Type B pancreatic cell (in vitro differentiated cells): ENCODE measurements at regions not wholly inside any gene's neighbourhood (a gene's known extent, or its start where the extent isn't known, plus 50 kb on each side); places are given as distances from the start of the nearest gene placed in this dataset.

Source experiments
- DNase-seq: peaks from one replicate; pipeline ENCODE4 v3.0.0; 2021; ENCODE audit warnings: mixed read lengths; ENCODE audit not compliant: unreplicated experiment; ENCODE audit errors: extremely low spot score
- H3K27ac Mint-ChIP-seq: 2 replicates; pipeline ENCODE4 v1.8.0; 2021; ENCODE audit warnings: mild to moderate bottlenecking, mixed read lengths
- H3K27me3 Mint-ChIP-seq: 2 replicates; pipeline ENCODE4 v1.8.0; 2021; ENCODE audit warnings: mixed read lengths
- H3K36me3 Mint-ChIP-seq: 2 replicates; pipeline ENCODE4 v1.8.0; 2021; ENCODE audit warnings: mixed read lengths
- H3K4me1 Mint-ChIP-seq: one replicate; pipeline ENCODE4 v1.8.0; 2021; ENCODE audit warnings: mixed read lengths; ENCODE audit not compliant: unreplicated experiment
- H3K4me3 Mint-ChIP-seq: 2 replicates; pipeline ENCODE4 v1.8.0; 2021; ENCODE audit warnings: mild to moderate bottlenecking, mixed read lengths
- H3K9me3 Mint-ChIP-seq: 2 replicates; pipeline ENCODE4 v1.8.0; 2021; ENCODE audit warnings: mixed read lengths
- TF ChIP-seq, protein P1 (sequence below): fragments of 200-600 bp; sonication (generic); conservative IDR thresholded peaks from 2 replicates; pipeline ENCODE4 v1.5.0; 2021; ENCODE audit warnings: antibody characterized with exemption, mild to moderate bottlenecking

GRCh38 chr1:118334506-118334905, 149.5 kb upstream of the SPAG17 start:
- DNase-seq: no peak
- Mint-ChIP-seq H3K36me3 (no peaks in the 10 kb centered on the region), H3K27ac (no peak overlapping the region), H3K27me3 (peaks cover 3% of the 10 kb centered on the region), H3K4me1 (peaks cover 21% of the 10 kb centered on the region), H3K9me3 (no peaks in the 10 kb centered on the region), H3K4me3 (no peak overlapping the region)
- TF ChIP-seq, protein P1, sequence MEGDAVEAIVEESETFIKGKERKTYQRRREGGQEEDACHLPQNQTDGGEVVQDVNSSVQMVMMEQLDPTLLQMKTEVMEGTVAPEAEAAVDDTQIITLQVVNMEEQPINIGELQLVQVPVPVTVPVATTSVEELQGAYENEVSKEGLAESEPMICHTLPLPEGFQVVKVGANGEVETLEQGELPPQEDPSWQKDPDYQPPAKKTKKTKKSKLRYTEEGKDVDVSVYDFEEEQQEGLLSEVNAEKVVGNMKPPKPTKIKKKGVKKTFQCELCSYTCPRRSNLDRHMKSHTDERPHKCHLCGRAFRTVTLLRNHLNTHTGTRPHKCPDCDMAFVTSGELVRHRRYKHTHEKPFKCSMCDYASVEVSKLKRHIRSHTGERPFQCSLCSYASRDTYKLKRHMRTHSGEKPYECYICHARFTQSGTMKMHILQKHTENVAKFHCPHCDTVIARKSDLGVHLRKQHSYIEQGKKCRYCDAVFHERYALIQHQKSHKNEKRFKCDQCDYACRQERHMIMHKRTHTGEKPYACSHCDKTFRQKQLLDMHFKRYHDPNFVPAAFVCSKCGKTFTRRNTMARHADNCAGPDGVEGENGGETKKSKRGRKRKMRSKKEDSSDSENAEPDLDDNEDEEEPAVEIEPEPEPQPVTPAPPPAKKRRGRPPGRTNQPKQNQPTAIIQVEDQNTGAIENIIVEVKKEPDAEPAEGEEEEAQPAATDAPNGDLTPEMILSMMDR: no peak

DNA sequence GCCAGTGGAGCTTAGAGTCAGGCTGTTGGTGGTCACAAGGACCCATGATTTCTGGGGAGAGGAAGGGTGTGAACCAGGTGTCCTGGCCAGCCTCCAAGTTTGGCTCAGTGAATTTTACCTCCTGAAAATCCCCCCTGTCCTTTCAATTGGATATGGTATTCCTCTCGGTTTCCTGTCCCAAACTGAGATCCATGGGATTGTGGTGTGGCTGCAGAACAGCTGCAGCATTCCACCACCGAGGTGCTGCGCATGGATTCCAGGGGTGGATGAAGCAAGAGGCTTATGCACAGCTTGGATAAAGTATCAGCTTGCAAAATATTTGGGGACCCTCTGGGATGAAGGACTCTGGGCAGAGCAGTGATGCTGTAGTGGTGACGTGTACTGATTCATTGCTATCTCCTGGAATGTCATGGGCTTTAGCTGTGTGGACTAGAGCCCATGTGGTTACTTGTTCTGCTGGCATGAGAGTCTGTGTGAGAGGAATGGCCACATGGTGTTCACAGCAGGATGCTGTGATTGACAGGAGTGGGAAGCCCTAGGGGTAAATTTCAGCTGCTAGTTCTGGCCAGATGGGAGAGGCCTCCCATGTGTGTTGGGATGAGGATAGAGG, 148.7 kb upstream of the SPAG17 start:
- Mint-ChIP-seq H3K4me1 (peaks cover 18% of the 10 kb centered on the region), H3K36me3 (no peaks in the 10 kb centered on the region), H3K9me3 (no peaks in the 10 kb centered on the region), H3K27ac (no peak overlapping the region), H3K27me3 (no peaks in the 10 kb centered on the region), H3K4me3 (no peak overlapping the region)
- TF ChIP-seq, protein P1: no peak
- DNase-seq: no peak

- no peaks in the 10 kb centered on the region for H3K36me3 Mint-ChIP-seq
- no peak for DNase-seq
- H3K9me3 Mint-ChIP-seq: peaks cover 11% of the 10 kb centered on the region
- H3K4me1 Mint-ChIP-seq: peaks cover 8% of the 10 kb centered on the region
- no peak overlapping the region for H3K27ac Mint-ChIP-seq
- H3K27me3 Mint-ChIP-seq: no peaks in the 10 kb centered on the region
- TF ChIP-seq, protein P1: no peak
- H3K4me3 Mint-ChIP-seq: no peak overlapping the region
Observed at GRCh38 chr1:118326960-118327629, 142.1 kb upstream of the SPAG17 start.

DNA sequence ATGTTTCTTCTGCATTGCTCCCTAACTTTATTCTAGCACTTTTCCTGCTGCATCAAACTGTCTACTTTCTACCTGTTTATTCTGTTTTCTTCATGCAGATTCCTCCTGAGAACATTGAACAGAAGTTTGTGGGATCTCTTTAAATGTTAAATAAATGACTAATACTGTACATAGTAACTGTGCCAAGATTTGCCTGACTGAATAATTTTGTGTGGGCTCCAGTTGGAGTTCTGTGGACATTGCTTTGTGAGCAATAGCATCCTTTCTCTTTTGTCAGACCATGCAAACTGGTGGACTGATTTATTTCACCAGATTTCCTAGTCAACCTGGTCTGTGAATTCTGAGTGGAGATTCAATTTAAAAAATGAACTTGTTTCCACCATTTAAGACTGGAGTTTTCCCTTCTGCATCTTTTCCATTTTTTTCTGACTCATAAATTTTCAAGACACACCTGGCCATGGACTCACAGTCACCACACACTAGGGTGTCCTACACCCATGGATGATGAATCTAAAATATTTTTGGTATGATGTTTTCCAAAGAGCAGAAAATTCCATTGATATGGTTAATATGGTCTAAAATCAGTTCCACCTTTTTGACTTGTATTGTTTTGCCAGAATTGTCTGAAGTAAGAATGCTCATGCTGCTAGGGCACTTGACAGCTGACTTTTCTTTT, 140.7 kb upstream of the SPAG17 start:
- TF ChIP-seq, protein P1: no peak
- peaks cover 11% of the 10 kb centered on the region for H3K4me1 Mint-ChIP-seq
- no peaks in the 10 kb centered on the region for H3K36me3 Mint-ChIP-seq
- no peak overlapping the region for H3K4me3 Mint-ChIP-seq
- H3K27me3 Mint-ChIP-seq: no peaks in the 10 kb centered on the region
- DNase-seq: no peak
- H3K27ac Mint-ChIP-seq: no peak overlapping the region
- peaks cover 11% of the 10 kb centered on the region for H3K9me3 Mint-ChIP-seq

- Mint-ChIP-seq H3K27ac (no peak overlapping the region), H3K4me3 (no peak overlapping the region), H3K9me3 (peaks cover 11% of the 10 kb centered on the region), H3K4me1 (peaks cover 11% of the 10 kb centered on the region), H3K27me3 (no peaks in the 10 kb centered on the region), H3K36me3 (no peaks in the 10 kb centered on the region)
- no peak for DNase-seq
- TF ChIP-seq, protein P1: no peak
Observed at GRCh38 chr1:118323246-118323645, 138.2 kb upstream of the SPAG17 start.
